EH (cell line): ENCODE measurements at regions not wholly inside any gene's neighbourhood (a gene's known extent, or its start where the extent isn't known, plus 50 kb on each side); places are given as distances from the start of the nearest gene placed in this dataset.
A peak's percentile ranks its signal among the peaks of the same experiment; 100 is the strongest.
"Not testable (repeated sequence)": the region's sequence is repeated elsewhere in the genome, so short reads cannot be mapped to it uniquely, and the experiment has no call there.

ENCODE experiments used
- DNase-seq: peaks from one replicate; pipeline ENCODE4 v3.0.0-alpha.2; 2015; ENCODE audit warnings: low read depth

- DNase-seq, result no peak
Observed at GRCh38 chr2:14988600-14988999, 356.1 kb downstream of the LRATD1 start.

- DNase-seq, result no peak
Observed at GRCh38 chr2:14991723-14992122, 359.2 kb downstream of the LRATD1 start.

GRCh38 chr2:14994721-14995120 lies 362.2 kb downstream of the LRATD1 start:
- no peak for DNase-seq

- no peak for DNase-seq
Observed at GRCh38 chr2:14996351-14997014, 364.0 kb downstream of the LRATD1 start.

- no peak for DNase-seq
Observed at GRCh38 chr2:14998546-14998945, 366.0 kb downstream of the LRATD1 start.

- no peak for DNase-seq
Observed at GRCh38 chr2:14999114-14999661, 366.7 kb downstream of the LRATD1 start.

- DNase-seq, result not testable (repeated sequence)
Observed at GRCh38 chr2:15002519-15002918, 370.0 kb downstream of the LRATD1 start.

- no peak for DNase-seq
Observed at GRCh38 chr2:15006667-15007066, 374.1 kb downstream of the LRATD1 start.

- DNase-seq, result no peak
Observed at GRCh38 chr2:15009681-15010080, 377.2 kb downstream of the LRATD1 start.

- no peak for DNase-seq
Observed at GRCh38 chr2:15010346-15010745, 377.8 kb downstream of the LRATD1 start.

GRCh38 chr2:15018814-15019213 lies 386.3 kb downstream of the LRATD1 start:
- DNase-seq, result no peak

- no peak for DNase-seq
Observed at GRCh38 chr2:15023221-15023620, 390.7 kb downstream of the LRATD1 start.

- no peak for DNase-seq
Observed at GRCh38 chr2:15028406-15028805, 395.9 kb downstream of the LRATD1 start.

- DNase-seq, result no peak
Observed at GRCh38 chr2:15031745-15032240, 399.3 kb downstream of the LRATD1 start.

GRCh38 chr2:15034246-15034645 lies 401.7 kb downstream of the LRATD1 start:
- no peak for DNase-seq

GRCh38 chr2:15034860-15035259 lies 402.3 kb downstream of the LRATD1 start:
- DNase-seq, result no peak

GRCh38 chr2:15038366-15039364 lies 406.1 kb downstream of the LRATD1 start:
- no peak for DNase-seq

- no peak for DNase-seq
Observed at GRCh38 chr2:15040429-15041084, 408.0 kb downstream of the LRATD1 start.

GRCh38 chr2:15041429-15041837 lies 408.9 kb downstream of the LRATD1 start:
- no peak for DNase-seq

GRCh38 chr2:15042801-15043217 lies 410.3 kb downstream of the LRATD1 start:
- DNase-seq, result peak; percentile 27

- no peak for DNase-seq
Observed at GRCh38 chr2:15043336-15044058, 411.0 kb downstream of the LRATD1 start.
